H9 (cell line): ENCODE measurements at regions not wholly inside any gene's neighbourhood (a gene's known extent, or its start where the extent isn't known, plus 50 kb on each side); places are given as distances from the start of the nearest gene placed in this dataset.

ENCODE experiments used
- DNase-seq: peaks from one replicate; pipeline ENCODE4 v3.0.0-alpha.2; 2017
- H2AFZ ChIP-seq: one replicate; pipeline ENCODE4 v1.6.1; 2013; ENCODE audit warnings: mild to moderate bottlenecking, low read length, control low read depth, moderate library complexity
- H2AK5ac ChIP-seq: 2 replicates; pipeline ENCODE4 v1.6.1; 2013; ENCODE audit warnings: low read length, control low read depth, mixed read lengths; ENCODE audit not compliant: insufficient read length
- H2BK120ac ChIP-seq: one replicate; pipeline ENCODE4 v1.6.1; 2013; ENCODE audit warnings: low read depth, mild to moderate bottlenecking, low read length, control low read depth, inconsistent platforms; ENCODE audit not compliant: poor library complexity, severe bottlenecking
- H2BK12ac ChIP-seq: 2 replicates; pipeline ENCODE4 v1.6.1; 2013; ENCODE audit warnings: low read length, control low read depth, mixed read lengths, low read depth; ENCODE audit not compliant: insufficient read length
- H2BK15ac ChIP-seq: 2 replicates; pipeline ENCODE4 v1.6.1; 2013; ENCODE audit warnings: low read depth, low read length, control low read depth
- H2BK20ac ChIP-seq: one replicate; pipeline ENCODE4 v1.6.1; 2013; ENCODE audit warnings: low read depth, mild to moderate bottlenecking, low read length, control low read depth, inconsistent platforms; ENCODE audit not compliant: poor library complexity, severe bottlenecking
- H2BK5ac ChIP-seq: 2 replicates; pipeline ENCODE4 v1.6.1; 2013; ENCODE audit warnings: low read length, control low read depth, mixed read lengths; ENCODE audit not compliant: insufficient read length
- H3K14ac ChIP-seq: 2 replicates; pipeline ENCODE4 v1.6.1; 2013; ENCODE audit warnings: low read length, control low read depth; ENCODE audit not compliant: insufficient read depth
- H3K18ac ChIP-seq: 2 replicates; pipeline ENCODE4 v1.6.1; 2013; ENCODE audit warnings: low read depth, mild to moderate bottlenecking, mixed read lengths, low read length, control low read depth; ENCODE audit not compliant: insufficient read length
- H3K23ac ChIP-seq: 2 replicates; pipeline ENCODE4 v1.6.1; 2013; ENCODE audit warnings: low read length, control low read depth, mixed read lengths, low read depth; ENCODE audit not compliant: insufficient read length
- H3K23me2 ChIP-seq: 2 replicates; pipeline ENCODE4 v1.6.1; 2013; ENCODE audit warnings: low read depth, mild to moderate bottlenecking, mixed read lengths, low read length, control low read depth; ENCODE audit not compliant: insufficient read length, poor library complexity, severe bottlenecking
- H3K27ac ChIP-seq: 2 replicates; pipeline ENCODE4 v1.5.1; 2013; ENCODE audit warnings: low read length, control low read depth, mixed read lengths, low read depth; ENCODE audit not compliant: insufficient read length
- H3K27me3 ChIP-seq: 2 replicates; pipeline ENCODE4 v1.6.1; 2013; ENCODE audit warnings: low read length, control low read depth, inconsistent platforms; ENCODE audit not compliant: insufficient read depth
- H3K4ac ChIP-seq: 2 replicates; pipeline ENCODE4 v1.6.1; 2013; ENCODE audit warnings: low read depth, mild to moderate bottlenecking, control low read depth, inconsistent platforms, low read length, moderate library complexity
- H3K4me1 ChIP-seq: 2 replicates; pipeline ENCODE4 v1.6.1; 2013; ENCODE audit warnings: low read length, control low read depth, inconsistent platforms; ENCODE audit not compliant: insufficient read depth
- H3K4me2 ChIP-seq: 2 replicates; pipeline ENCODE4 v1.6.1; 2013; ENCODE audit warnings: low read length, control low read depth, mixed read lengths; ENCODE audit not compliant: insufficient read length, insufficient read depth
- H3K56ac ChIP-seq: 2 replicates; pipeline ENCODE4 v1.6.1; 2013; ENCODE audit warnings: low read depth, mild to moderate bottlenecking, mixed read lengths, low read length, control low read depth; ENCODE audit not compliant: insufficient read length
- H3K79me1 ChIP-seq: 2 replicates; pipeline ENCODE4 v1.6.1; 2013; ENCODE audit warnings: low read depth, mild to moderate bottlenecking, moderate library complexity, low read length, control low read depth, inconsistent platforms; ENCODE audit not compliant: insufficient read depth, poor library complexity, severe bottlenecking
- H3K79me2 ChIP-seq: 2 replicates; pipeline ENCODE4 v1.6.1; 2013; ENCODE audit warnings: low read length, control low read depth, inconsistent platforms; ENCODE audit not compliant: insufficient read depth
- H3K9ac ChIP-seq: 2 replicates; pipeline ENCODE4 v1.6.1; 2013; ENCODE audit warnings: low read length, control low read depth, mixed read lengths; ENCODE audit not compliant: insufficient read length; ENCODE audit errors: extremely low read depth
- H3K9me3 ChIP-seq: one replicate; pipeline ENCODE4 v1.6.1; 2013; ENCODE audit warnings: low read depth, low read length, inconsistent platforms; ENCODE audit not compliant: control insufficient read depth
- H3T11ph ChIP-seq: one replicate; pipeline ENCODE4 v1.6.1; 2013; ENCODE audit warnings: mild to moderate bottlenecking, low read length, control low read depth, inconsistent platforms
- H4K20me1 ChIP-seq: one replicate; pipeline ENCODE4 v1.6.1; 2013; ENCODE audit not compliant: control insufficient read depth, insufficient read length, insufficient read depth
- H4K5ac ChIP-seq: 2 replicates; pipeline ENCODE4 v1.6.1; 2013; ENCODE audit warnings: low read depth, mild to moderate bottlenecking, mixed read lengths, low read length, control low read depth; ENCODE audit not compliant: insufficient read length
- H4K8ac ChIP-seq: replicated peaks from 2 replicates; pipeline ENCODE4 v1.6.1; 2013; ENCODE audit warnings: low read length, control low read depth, mixed read lengths, low read depth; ENCODE audit not compliant: insufficient read length
- H4K91ac ChIP-seq: 2 replicates; pipeline ENCODE4 v1.6.1; 2013; ENCODE audit warnings: low read depth, mild to moderate bottlenecking, moderate library complexity, mixed read lengths, low read length, control low read depth; ENCODE audit not compliant: insufficient read length
- H3K27ac Mint-ChIP-seq, 3 experiments: 2 replicates in 2 of 3; 3 replicates in 1 of 3; pipeline ENCODE4 v1.8.0; 2020 to 2021; ENCODE audit warnings: mixed read lengths in 3 of 3, mild to moderate bottlenecking in 1 of 3, moderate library complexity in 1 of 3
- H3K27me3 Mint-ChIP-seq: 2 replicates; pipeline ENCODE4 v1.8.0; 2021; ENCODE audit warnings: low read depth, mild to moderate bottlenecking, moderate library complexity, mixed read lengths
- H3K36me3 Mint-ChIP-seq, 3 experiments: 2 replicates in 2 of 3; 3 replicates in 1 of 3; pipeline ENCODE4 v1.8.0; 2020 to 2021; ENCODE audit warnings: low read depth in 3 of 3, mixed read lengths in 3 of 3; ENCODE audit not compliant: insufficient read depth in 1 of 3
- H3K4me1 Mint-ChIP-seq, 2 experiments: 2 replicates each; pipeline ENCODE4 v1.8.0; 2020; ENCODE audit warnings: mixed read lengths in 2 of 2
- H3K4me3 Mint-ChIP-seq, 2 experiments: 2 replicates in 1 of 2; 3 replicates in 1 of 2; pipeline ENCODE4 v1.8.0; 2020 to 2021; ENCODE audit warnings: mild to moderate bottlenecking in 2 of 2, mixed read lengths in 2 of 2, moderate library complexity in 1 of 2
- H3K9me3 Mint-ChIP-seq, 2 experiments: 2 replicates in 1 of 2; 3 replicates in 1 of 2; pipeline ENCODE4 v1.8.0; 2020; ENCODE audit warnings: mild to moderate bottlenecking in 2 of 2, mixed read lengths in 2 of 2, moderate library complexity in 1 of 2
- WGBS: extraction: QIAGEN DNeasy Blood & Tissue Kit; methylation state at CpG from one replicate; pipeline ENCODE4 v1.1.7; 2013; ENCODE audit warnings: missing lambda C conversion rate, low lambda C conversion rate, mixed read lengths; ENCODE audit not compliant: insufficient read length; ENCODE audit errors: extremely low coverage; 5-methylcytosine and 5-hydroxymethylcytosine counted together
- TF ChIP-seq, protein P1 (sequence below): fragments of 200-600 bp; sonication (generic); conservative IDR thresholded peaks from 3 replicates; pipeline ENCODE4 v1.8.0; 2021; ENCODE audit warnings: antibody characterized with exemption, mild to moderate bottlenecking

GRCh38 chr5:142427015-142427364 is 102.2 kb upstream of the SPRY4 start:
- Mint-ChIP-seq H3K27ac (peak overlapping the region in 2 of 3 experiments; percentile 37 to 93; a peak in 2 of 7 replicates), H3K4me1 (peaks cover 22 to 25% of the 10 kb centered on the region in 2 experiments), H3K27me3 (no peaks in the 10 kb centered on the region), H3K4me3 (peak overlapping the region in 1 of 2 experiments; percentile 10; a peak in 2 of 5 replicates), H3K9me3 (no peaks in the 10 kb centered on the region), H3K36me3 (no peaks in the 10 kb centered on the region; a peak in 1 of 7 replicates)
- Histone ChIP-seq H3K79me2 (no peaks in the 10 kb centered on the region), H2BK12ac (no peak overlapping the region), H3K56ac (no peak overlapping the region), H3K14ac (no peak overlapping the region), H3T11ph (no peak overlapping the region), H4K5ac (no peak overlapping the region), H4K8ac (no peak overlapping the region), H3K79me1 (no peaks in the 10 kb centered on the region), H3K4ac (no peak overlapping the region), H2AK5ac (no peak overlapping the region), H3K23ac (no peak overlapping the region), H4K91ac (no peak overlapping the region), H2BK5ac (no peak overlapping the region), H3K4me2 (no peak overlapping the region), H3K27ac (no peak overlapping the region), H3K18ac (no peak overlapping the region), H2BK15ac (no peak overlapping the region), H3K27me3 (no peaks in the 10 kb centered on the region), H3K4me1 (peaks cover 8% of the 10 kb centered on the region; the same call in 1 of the 2 replicates), H2BK120ac (no peak overlapping the region), H2BK20ac (no peak overlapping the region), H3K9me3 (no peaks in the 10 kb centered on the region), H4K20me1 (no peaks in the 10 kb centered on the region), H3K23me2 (no peaks in the 10 kb centered on the region), H2AFZ (no peak overlapping the region), H3K9ac (no peak overlapping the region)
- no peak for DNase-seq
- no CpG with 5 or more reads among the region's 7 CpGs for WGBS
- TF ChIP-seq, protein P1, sequence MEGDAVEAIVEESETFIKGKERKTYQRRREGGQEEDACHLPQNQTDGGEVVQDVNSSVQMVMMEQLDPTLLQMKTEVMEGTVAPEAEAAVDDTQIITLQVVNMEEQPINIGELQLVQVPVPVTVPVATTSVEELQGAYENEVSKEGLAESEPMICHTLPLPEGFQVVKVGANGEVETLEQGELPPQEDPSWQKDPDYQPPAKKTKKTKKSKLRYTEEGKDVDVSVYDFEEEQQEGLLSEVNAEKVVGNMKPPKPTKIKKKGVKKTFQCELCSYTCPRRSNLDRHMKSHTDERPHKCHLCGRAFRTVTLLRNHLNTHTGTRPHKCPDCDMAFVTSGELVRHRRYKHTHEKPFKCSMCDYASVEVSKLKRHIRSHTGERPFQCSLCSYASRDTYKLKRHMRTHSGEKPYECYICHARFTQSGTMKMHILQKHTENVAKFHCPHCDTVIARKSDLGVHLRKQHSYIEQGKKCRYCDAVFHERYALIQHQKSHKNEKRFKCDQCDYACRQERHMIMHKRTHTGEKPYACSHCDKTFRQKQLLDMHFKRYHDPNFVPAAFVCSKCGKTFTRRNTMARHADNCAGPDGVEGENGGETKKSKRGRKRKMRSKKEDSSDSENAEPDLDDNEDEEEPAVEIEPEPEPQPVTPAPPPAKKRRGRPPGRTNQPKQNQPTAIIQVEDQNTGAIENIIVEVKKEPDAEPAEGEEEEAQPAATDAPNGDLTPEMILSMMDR = no peak
